ENCODE measurements at regions not wholly inside any gene's neighbourhood (a gene's known extent, or its start where the extent isn't known, plus 50 kb on each side); places are given as distances from the start of the nearest gene placed in this dataset.
A peak's percentile ranks its signal among the peaks of the same experiment; 100 is the strongest.

DNA sequence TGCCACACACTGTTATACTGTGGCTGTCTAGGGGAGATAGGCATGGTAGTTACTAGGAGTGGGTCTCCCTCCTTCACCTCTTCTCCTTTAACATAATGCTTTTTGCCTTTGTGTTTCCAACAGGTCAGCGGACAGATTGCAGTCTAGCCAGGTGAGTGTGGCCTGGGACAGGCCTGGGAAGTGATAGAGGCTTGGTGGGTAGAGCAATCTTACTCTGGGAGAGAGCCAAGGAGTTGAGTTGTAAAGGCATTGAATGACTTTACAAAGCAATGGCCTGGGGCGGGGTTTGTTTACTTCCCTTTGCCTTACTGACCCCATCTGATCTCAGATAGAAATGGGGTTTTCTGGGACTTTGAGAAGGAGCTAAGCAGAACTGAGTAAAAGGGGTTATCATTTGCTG is 51.0 kb upstream of the IKBKE start:
- H3K27ac ChIP-seq = peak overlapping the region; percentile 97
- H3K36me3 ChIP-seq (ENCODE audit: low read depth) = peaks cover 24% of the 10 kb centered on the region
- peaks cover 41% of the 10 kb centered on the region for H3K4me1 ChIP-seq (replicated peaks; ENCODE audit: insufficient read depth)
- H3F3A ChIP-seq (ENCODE audit: insufficient read depth, low read depth) = peaks cover 18% of the 10 kb centered on the region; the same call in 1 of the 2 replicates
- 0 out of 2 replicates have a peak, but pooled peaks cover 4% of the 10 kb centered on the region for H3K79me2 ChIP-seq (ENCODE audit: low read depth)
- H3K4me2 ChIP-seq = peak overlapping the region; percentile 75
- no peaks in the 10 kb centered on the region for H4K20me1 ChIP-seq (ENCODE audit: insufficient read depth)
- no peaks in the 10 kb centered on the region for H3K9me2 ChIP-seq (ENCODE audit: insufficient read depth)
- ChIA-PET CTCF (no interaction called here), POLR2A (ENCODE audit: unreplicated experiment) (no interaction called here)
- no peak overlapping the region for H2AFZ ChIP-seq
- TF ChIP-seq, protein P1, sequence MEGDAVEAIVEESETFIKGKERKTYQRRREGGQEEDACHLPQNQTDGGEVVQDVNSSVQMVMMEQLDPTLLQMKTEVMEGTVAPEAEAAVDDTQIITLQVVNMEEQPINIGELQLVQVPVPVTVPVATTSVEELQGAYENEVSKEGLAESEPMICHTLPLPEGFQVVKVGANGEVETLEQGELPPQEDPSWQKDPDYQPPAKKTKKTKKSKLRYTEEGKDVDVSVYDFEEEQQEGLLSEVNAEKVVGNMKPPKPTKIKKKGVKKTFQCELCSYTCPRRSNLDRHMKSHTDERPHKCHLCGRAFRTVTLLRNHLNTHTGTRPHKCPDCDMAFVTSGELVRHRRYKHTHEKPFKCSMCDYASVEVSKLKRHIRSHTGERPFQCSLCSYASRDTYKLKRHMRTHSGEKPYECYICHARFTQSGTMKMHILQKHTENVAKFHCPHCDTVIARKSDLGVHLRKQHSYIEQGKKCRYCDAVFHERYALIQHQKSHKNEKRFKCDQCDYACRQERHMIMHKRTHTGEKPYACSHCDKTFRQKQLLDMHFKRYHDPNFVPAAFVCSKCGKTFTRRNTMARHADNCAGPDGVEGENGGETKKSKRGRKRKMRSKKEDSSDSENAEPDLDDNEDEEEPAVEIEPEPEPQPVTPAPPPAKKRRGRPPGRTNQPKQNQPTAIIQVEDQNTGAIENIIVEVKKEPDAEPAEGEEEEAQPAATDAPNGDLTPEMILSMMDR (conservative IDR thresholded peaks at IDR 0.05) = no peak
- TF ChIP-seq EZH2 (IDR thresholded peaks at IDR 0.05; ENCODE audit: low read depth) = no peak
- TSS peak; percentile 61 for BruUV-seq (replicated peaks)
- peak overlapping the region; percentile 38; the same call in 1 of the 2 replicates for H3K4me3 ChIP-seq
- intact Hi-C loops (cut with micrococcal nuclease; ENCODE audit: unreplicated experiment) = no loop called here
- no peaks in the 10 kb centered on the region for H3K9me3 ChIP-seq (ENCODE audit: insufficient read depth, low read depth)
- peak; percentile 66 to 89 for DNase-seq
- no peaks in the 10 kb centered on the region for H3K27me3 ChIP-seq (ENCODE audit: insufficient read depth, low read depth)

DNA sequence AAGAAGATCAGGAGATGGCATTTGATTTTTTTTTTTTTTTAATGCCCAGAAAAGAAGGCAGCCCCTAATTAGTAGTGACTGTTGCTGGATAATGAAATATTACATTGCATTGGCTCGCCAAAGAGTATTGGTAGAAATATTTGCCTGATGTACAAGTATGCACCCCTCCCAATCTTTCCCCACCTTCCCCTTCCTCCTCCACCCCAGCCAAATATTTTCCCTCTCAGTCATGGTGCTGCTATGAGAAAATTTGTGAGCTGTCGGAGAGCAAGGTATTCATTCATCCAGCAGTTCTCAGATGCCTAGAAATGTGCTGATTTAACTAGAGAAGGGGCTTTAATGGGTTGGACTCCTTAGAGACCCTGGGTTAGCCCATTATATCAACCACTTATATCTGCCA is 50.5 kb upstream of the IKBKE start:
- TF ChIP-seq EZH2 (IDR thresholded peaks at IDR 0.05; ENCODE audit: low read depth) = no peak
- TF ChIP-seq, protein P1 (conservative IDR thresholded peaks at IDR 0.05) = no peak
- POLR2A ChIA-PET (ENCODE audit: unreplicated experiment) = interaction anchor here (0.5 kb wide), 2 partner anchors 10 to 274 kb away, joined by 6 to 8 read pairs; no protein-coding TSS in a partner anchor

DNA sequence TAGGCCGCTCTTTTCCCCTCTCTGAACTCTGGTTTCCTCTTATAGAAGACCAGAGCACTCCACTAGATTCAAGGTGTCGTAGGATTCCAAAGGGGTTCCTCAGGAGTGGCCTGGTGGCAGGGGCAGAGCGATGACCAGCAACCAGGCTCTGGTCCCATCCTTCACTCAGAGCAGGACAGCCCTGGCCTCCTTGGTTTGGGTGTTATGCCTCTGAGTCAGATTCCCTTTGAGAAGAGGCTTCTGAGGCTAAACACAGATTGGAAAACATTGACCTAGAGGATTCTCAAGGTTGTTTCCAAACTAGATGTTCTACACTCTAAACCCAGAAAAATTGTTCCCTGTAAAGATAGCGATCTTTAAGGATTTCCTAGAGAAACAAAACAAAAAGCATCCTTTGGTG is 49.8 kb upstream of the IKBKE start:
- Histone ChIP-seq H3K27me3 (ENCODE audit: insufficient read depth, low read depth) (no peaks in the 10 kb centered on the region), H3K9me3 (ENCODE audit: insufficient read depth, low read depth) (no peaks in the 10 kb centered on the region), H3F3A (ENCODE audit: insufficient read depth, low read depth) (peaks cover 18% of the 10 kb centered on the region; the same call in 1 of the 2 replicates), H3K27ac (peak overlapping the region; percentile 97), H3K9me2 (ENCODE audit: insufficient read depth) (no peaks in the 10 kb centered on the region), H3K4me1 (replicated peaks; ENCODE audit: insufficient read depth) (peaks cover 41% of the 10 kb centered on the region), H2AFZ (no peak overlapping the region), H3K79me2 (ENCODE audit: low read depth) (0 out of 2 replicates have a peak, but pooled peaks cover 4% of the 10 kb centered on the region), H3K36me3 (ENCODE audit: low read depth) (peaks cover 24% of the 10 kb centered on the region), H4K20me1 (ENCODE audit: insufficient read depth) (no peaks in the 10 kb centered on the region), H3K4me3 (no peak overlapping the region), H3K4me2 (peak overlapping the region; percentile 75)
- no peak for DNase-seq
- ChIA-PET POLR2A (ENCODE audit: unreplicated experiment) (interaction anchor here (0.5 kb wide), 1 partner anchor 10 kb away, joined by 8 read pairs; no protein-coding TSS in a partner anchor), CTCF (no interaction called here)
- intact Hi-C loops (cut with micrococcal nuclease; ENCODE audit: unreplicated experiment) = no loop called here
- TF ChIP-seq EZH2 (IDR thresholded peaks at IDR 0.05; ENCODE audit: low read depth) = no peak
- TF ChIP-seq, protein P1 (conservative IDR thresholded peaks at IDR 0.05) = no peak
- BruUV-seq (replicated peaks) = TSS peak; percentile 12

More for the DNA sequence above, 50.5 kb upstream of the IKBKE start:
- Histone ChIP-seq H3F3A (ENCODE audit: insufficient read depth, low read depth) (peaks cover 18% of the 10 kb centered on the region; the same call in 1 of the 2 replicates), H3K9me2 (ENCODE audit: insufficient read depth) (no peaks in the 10 kb centered on the region), H3K79me2 (ENCODE audit: low read depth) (0 out of 2 replicates have a peak, but pooled peaks cover 4% of the 10 kb centered on the region), H3K9me3 (ENCODE audit: insufficient read depth, low read depth) (no peaks in the 10 kb centered on the region), H3K27me3 (ENCODE audit: insufficient read depth, low read depth) (no peaks in the 10 kb centered on the region), H3K36me3 (ENCODE audit: low read depth) (peaks cover 24% of the 10 kb centered on the region), H2AFZ (no peak overlapping the region), H3K27ac (peak overlapping the region; percentile 97), H4K20me1 (ENCODE audit: insufficient read depth) (no peaks in the 10 kb centered on the region), H3K4me1 (replicated peaks; ENCODE audit: insufficient read depth) (peaks cover 41% of the 10 kb centered on the region), H3K4me2 (peak overlapping the region; percentile 75), H3K4me3 (peak overlapping the region; percentile 38; the same call in 1 of the 2 replicates)
- intact Hi-C loops (cut with micrococcal nuclease; ENCODE audit: unreplicated experiment) = no loop called here
- peak; percentile 36 to 81 for DNase-seq
- BruUV-seq (replicated peaks) = no TSS peak
- CTCF ChIA-PET = no interaction called here

All from PC-9 (cell line).